OCI-LY1 (cell line): ENCODE measurements at regions not wholly inside any gene's neighbourhood (a gene's known extent, or its start where the extent isn't known, plus 50 kb on each side); places are given as distances from the start of the nearest gene placed in this dataset.

Experiments
- EZH2 ChIP-seq: fragments of 200-600 bp; sonication (generic), shearing (Covaris generic); IDR thresholded peaks from 2 replicates; pipeline ENCODE4 v1.8.0; 2017; ENCODE audit warnings: borderline replicate concordance, mixed run types, mild to moderate bottlenecking, antibody characterized with exemption, low read length, moderate library complexity, mixed read lengths
- TF ChIP-seq, protein P1 (sequence below): fragments of 200-600 bp; sonication (generic), shearing (Covaris generic); IDR thresholded peaks from 2 replicates; pipeline ENCODE4 v1.5.1; 2017; ENCODE audit warnings: mild to moderate bottlenecking, antibody characterized with exemption, low read length, moderate library complexity, mixed read lengths

DNA sequence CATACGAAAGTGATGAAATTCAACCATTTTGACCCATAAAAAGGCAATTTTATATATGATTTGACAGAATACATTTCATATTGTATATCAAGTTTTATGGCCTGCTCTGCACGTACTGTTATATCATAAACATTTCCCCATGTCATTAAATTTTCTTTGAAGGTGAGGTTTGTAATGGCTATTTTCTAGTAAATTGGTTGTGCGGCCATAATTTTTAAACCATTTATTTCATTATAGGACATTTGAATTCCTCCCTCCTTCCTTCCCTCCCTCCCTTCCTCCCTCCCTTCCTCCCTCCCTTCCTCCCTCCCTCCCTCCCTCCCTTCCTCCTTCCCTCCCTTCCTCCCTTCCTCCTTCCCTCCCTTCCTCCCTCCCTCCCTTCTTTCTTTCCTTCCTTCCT lies 87.4 kb upstream of the AGBL1 start:
- TF ChIP-seq, protein P1, sequence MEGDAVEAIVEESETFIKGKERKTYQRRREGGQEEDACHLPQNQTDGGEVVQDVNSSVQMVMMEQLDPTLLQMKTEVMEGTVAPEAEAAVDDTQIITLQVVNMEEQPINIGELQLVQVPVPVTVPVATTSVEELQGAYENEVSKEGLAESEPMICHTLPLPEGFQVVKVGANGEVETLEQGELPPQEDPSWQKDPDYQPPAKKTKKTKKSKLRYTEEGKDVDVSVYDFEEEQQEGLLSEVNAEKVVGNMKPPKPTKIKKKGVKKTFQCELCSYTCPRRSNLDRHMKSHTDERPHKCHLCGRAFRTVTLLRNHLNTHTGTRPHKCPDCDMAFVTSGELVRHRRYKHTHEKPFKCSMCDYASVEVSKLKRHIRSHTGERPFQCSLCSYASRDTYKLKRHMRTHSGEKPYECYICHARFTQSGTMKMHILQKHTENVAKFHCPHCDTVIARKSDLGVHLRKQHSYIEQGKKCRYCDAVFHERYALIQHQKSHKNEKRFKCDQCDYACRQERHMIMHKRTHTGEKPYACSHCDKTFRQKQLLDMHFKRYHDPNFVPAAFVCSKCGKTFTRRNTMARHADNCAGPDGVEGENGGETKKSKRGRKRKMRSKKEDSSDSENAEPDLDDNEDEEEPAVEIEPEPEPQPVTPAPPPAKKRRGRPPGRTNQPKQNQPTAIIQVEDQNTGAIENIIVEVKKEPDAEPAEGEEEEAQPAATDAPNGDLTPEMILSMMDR = no peak
- no peak for TF ChIP-seq EZH2
